UCSD-AML1 (cell line): ENCODE measurements at regions not wholly inside any gene's neighbourhood (a gene's known extent, or its start where the extent isn't known, plus 50 kb on each side); places are given as distances from the start of the nearest gene placed in this dataset.
"Not testable (repeated sequence)": the region's sequence is repeated elsewhere in the genome, so short reads cannot be mapped to it uniquely, and the experiment has no call there.

Experiments used
- DNase-seq: peaks from one replicate; lab custom pipeline; 2025; ENCODE audit not compliant: unreplicated experiment; lab: John Stamatoyannopoulos, UW

DNA sequence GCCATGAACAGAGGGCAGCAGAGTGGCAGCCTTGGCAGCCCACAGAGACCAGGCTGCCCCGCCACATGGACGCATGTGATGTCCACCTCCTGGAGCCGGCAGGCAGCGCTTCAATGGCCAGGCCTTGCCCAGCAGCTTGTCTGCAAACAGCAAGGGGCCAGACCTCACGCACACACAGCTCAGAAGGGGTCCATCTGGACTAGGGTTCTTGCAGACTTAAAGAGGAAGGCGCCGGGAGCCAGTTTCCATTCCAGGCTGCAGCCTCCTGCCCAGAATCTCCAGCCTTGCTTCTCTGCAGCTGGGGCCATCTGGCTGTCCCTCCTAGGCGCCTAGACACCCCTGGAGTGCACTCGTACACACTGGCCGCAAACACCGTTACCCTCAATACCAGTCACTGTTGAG lies 91.9 kb upstream of the TMEM45B start:
- DNase-seq, result no peak

DNA sequence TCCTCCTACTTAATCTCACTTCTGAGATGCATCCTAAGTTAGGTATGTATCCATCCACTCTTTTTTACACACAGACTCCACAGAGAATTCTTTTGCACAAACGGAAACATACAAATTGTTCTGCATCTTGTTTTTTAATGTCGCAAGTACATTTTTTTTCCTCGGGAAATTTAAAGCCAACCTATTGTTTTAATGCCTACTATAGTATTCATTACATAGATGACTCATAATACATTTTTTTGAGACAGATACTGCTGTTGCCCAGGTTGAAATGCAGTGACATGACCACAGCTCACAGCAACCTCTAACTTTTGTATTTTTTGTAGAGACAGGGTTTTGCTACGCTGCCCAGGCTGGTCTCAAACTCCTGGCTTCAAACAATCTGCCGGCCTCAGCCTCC lies 90.8 kb upstream of the TMEM45B start:
- DNase-seq, result no peak

DNA sequence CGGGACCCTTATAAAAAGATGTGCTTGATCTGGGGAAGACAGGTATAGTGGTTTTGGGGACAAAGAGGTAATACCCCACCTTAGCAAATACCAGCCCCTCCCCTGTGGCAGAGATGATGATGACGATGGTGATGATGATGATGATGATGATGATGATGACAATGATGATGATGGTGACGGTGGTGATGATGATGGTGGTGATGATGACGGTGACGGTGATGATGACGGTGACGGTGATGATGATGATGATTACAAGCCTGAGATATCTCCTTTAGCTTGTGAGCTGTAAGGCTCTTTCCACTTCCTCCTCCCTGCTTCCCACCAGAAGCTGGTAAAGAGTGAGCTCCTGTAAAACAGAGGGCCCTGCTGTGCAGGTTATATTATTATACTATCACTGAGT lies 89.5 kb upstream of the TMEM45B start:
- no peak for DNase-seq

DNA sequence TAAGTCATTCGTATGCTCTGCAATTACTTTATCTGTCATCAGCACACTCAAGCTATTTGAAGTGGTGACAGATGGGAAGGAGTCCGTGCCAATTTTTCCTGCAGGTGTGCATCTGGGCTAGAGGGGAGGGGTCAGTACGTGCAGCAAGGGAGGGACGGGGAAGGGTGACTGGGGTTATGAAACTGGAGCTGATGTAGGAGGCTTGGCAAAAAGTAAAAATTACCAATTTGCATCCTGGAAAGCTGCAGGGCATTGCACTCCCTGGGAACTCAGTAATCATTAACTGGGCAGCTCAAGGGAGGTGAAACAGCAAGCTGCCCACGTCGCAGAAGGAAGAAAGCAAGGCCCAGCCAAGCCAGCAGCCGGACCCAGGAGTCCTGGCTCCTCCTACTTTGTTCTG lies 87.1 kb upstream of the TMEM45B start:
- no peak for DNase-seq

DNA sequence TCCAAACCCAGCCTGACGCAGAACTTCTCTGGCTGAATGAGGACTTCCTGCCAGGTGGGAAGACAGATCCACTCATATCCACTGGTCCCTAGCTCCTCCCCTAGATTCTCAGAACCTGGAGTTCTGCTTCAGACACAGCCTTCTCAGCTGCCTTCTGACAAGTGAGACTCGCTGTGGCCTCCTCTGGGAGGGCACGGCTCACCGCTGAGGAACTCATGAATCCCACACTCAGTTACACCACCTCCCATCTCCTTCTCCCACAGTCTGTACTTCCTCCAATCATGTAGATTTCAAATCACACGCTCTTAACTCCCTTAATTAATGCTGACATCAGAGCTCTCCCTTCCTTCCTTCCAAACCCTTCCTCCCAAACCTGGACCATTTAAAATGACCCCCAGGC lies 86.4 kb upstream of the TMEM45B start:
- no peak for DNase-seq

DNA sequence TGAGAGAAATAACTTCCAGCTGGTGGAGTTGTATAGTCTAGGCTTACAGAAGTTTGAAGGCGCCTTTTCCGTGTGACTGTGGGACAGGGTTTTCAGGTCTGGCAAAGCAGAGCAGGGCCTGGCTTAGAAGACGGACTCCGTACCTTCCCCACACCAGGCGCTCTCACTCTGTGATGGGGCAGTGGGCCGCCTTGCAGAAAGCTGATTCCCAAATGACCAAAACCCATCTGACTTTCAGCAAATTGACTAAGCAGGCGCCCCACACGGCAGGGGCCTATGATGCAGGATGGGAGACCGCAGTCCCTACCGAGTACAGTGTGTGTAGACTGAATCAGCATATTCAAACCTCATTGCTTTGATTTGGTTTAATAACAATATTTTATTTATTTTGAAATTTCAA lies 85.8 kb upstream of the TMEM45B start:
- DNase-seq, result no peak

DNA sequence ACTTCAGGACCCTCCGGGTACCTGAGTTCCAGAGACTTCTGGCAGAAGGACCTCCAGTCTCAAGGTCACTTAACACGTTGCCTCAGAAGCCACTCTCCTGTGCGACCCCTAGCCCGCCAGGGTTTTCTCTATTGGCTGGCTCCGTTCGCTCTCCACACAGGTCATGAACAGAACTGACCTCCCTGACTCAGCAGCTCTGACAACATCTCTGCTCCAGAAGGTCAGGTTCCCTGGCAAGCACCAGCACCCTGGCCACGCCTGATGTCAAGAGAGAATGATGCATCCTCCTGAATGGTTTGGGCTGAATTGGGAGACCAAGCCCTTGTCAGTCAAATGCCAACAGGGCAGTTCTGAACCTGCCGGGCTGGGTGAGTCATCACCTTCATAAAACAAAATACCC lies 84.3 kb upstream of the TMEM45B start:
- DNase-seq, result no peak

DNA sequence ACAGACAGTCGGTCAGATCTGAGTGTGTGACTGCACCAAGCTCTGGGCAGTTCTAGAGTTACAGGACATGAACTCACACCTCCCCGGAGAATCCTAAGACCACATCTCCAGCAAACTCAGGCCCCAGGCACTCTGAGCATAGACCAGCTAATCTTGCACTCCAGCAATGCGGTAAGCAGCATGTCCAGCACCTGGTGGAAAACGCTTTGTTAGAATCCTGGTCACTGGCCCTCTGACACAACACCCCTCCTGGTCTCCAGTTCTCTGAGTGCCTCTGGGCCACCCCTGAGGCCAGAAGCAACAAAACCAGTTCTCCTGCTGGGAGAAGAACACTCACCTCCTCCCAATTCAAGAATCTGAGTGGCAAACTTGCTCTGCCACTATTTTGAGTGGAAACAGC lies 82.7 kb upstream of the TMEM45B start:
- no peak for DNase-seq

DNA sequence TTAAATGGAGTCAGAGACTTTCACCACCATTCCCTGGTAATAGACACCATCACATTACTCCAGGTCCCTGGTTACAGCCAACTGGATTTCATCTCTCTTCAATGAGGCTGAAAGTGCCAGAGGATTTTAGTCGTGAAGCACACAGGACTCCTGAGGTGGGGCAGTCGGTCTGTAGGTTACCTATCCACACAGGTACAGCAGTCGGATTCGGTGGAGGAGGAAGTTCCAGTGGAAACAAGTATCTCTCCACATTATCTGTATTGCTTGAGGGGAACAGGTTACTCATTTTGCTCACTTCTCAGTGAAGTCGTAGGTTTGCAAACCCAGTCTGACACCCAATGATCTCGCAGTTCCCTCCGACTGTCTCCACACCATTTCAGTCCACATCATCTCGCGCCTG lies 82.3 kb upstream of the TMEM45B start:
- no peak for DNase-seq

DNA sequence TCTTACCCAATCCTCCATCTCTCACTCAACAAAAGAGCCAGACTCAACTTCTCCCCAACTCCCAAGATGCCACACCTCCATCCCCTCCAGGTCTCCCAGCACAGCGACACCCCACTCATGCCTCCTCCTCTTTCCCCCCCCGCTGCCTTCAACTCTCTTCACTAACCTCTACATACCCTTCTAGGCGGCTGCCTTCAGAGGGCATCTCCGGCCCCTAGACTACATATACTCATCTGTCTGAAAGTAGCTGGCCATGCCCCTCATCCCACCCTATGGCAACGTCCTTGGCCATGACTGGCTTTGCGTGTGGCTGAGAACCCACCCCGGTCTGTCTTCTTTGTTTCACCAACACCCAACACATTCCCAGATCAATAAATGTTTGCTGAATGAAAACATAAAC lies 81.7 kb upstream of the TMEM45B start:
- no peak for DNase-seq

DNA sequence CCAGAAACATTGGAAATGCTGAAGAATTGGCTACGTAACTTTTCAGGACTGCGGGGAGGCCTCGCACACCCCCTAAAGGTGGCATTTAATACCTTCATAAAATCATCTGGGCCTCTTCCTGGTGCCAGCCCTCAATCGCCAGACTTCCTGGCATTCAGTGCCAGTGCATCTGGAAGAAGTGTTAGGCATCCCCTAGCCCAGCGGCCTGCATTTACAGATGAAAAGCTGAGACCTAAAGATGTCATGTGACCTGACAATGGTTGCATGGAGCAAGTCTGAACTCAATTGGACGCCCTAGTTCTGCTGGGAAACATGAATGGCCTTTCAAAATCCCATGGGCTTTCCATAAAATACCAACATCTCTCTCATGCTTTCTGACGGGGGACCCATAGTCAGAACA lies 81.0 kb upstream of the TMEM45B start:
- DNase-seq, result no peak

DNA sequence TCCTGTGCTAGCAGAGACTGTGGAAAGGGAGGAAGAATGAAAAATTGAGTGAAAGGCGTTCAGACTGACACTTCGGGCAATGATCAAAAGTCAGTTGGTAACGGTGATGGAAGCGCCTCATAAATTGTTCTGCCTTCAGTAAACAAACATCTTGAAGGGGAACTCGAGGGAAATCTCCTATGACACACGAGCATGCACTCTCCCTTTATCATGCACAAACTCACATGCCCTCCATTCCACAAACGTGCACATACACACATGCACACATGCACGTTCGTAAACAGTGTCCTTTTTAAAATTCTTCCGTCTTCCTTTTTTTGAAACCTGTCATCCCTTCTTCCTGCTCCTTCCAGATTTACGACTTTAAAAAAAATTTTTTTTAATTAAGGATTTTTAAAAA lies 77.8 kb upstream of the TMEM45B start:
- no peak for DNase-seq

DNA sequence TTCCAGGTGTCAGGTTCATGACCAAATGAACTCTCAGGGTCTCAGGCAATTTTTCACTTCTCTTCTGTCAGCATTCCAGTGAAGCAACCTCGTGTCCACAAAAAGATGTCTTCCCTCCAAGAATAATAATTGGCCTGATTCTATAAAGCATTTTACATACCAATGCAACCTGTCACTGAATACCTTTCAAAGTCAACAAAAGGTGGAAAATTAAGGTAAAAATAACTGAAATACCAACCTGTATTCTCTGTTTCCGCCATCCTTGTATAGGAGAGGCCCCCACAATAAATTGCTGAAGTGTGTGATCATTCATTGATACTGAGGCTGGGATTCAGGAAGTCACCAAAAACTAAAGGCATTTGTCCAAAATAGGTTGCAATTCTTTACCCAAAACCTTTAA lies 77.4 kb upstream of the TMEM45B start:
- DNase-seq, result no peak

DNA sequence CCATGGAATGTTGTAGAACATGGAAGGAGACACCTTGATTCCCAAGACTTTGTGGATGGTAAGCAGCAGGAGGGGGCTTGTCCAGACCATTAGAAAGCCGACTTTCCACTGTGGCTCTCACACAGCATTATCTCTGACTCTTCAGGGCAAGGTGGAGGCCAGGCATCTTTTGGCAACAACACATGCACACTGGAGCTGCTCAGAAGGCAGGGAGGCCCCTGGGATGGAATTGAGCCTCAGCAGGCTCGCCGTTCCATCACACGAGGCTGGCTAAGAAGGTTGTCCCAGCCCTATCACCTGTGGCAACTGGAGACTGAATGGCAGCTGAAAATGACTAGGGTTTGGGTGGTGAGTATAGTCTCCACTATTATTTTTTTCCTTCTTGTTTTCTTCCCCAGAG lies 76.3 kb upstream of the TMEM45B start:
- DNase-seq, result no peak

DNA sequence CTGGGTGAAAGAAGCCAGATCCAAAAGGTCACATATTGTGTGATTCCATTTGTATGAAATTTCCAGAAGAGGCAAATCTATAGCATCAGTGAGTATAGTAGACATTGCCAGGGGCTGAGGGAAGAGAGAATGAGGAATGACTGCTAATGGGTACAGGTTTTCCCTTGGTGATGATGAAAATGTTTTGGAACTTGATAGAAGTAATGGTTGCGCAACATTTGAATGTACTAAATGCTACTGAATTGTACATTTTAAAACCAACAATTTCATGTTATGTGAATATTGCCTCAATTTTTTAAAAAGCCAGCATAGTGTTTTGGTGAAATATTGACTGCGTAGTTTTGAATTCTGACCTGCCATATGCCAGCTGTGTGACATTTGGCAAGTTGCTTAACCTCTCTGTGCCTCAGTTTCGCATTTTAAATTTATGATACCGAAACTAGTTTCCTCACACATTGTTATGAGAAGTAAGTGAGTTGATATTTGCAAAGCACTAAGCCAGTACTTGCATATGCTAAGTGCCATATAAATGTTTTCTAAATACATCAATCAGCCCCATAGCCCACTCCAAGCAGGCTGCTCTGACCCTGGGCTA lies 75.4 kb upstream of the TMEM45B start:
- DNase-seq, result no peak

DNA sequence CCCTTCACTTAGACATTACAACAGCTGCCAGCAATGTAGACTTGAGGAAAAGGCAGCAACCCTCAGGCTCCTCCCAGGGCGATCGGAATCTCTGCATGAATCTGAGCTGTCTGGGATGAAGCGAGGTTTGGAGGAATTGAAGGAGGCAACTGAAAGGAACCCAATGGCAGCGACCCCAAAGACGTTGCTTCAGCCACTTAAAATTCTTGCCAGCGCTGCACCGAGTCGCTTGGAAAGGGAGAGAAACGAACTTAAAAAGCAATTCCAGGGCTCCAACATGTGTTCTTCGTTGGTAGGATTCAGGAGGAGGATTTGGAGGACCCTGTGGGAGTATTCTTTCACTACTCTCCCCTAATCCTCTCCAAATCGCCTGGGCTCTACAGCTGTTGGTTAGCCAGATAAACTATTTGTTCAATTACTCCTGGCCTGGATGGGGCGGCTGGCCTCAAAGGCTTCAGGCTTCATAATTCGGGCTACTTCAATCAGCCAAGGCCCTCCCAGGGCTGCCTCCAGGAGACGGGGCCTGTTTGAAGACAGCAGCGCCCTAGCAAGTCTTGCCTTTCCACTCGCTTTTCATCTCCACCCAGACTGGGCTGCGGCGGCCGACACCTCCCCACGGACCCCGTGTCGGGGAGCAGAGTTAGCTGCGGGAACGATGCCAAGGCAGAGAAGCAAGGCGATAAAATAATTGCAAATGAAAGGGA lies 72.4 kb upstream of the TMEM45B start:
- no peak for DNase-seq

DNA sequence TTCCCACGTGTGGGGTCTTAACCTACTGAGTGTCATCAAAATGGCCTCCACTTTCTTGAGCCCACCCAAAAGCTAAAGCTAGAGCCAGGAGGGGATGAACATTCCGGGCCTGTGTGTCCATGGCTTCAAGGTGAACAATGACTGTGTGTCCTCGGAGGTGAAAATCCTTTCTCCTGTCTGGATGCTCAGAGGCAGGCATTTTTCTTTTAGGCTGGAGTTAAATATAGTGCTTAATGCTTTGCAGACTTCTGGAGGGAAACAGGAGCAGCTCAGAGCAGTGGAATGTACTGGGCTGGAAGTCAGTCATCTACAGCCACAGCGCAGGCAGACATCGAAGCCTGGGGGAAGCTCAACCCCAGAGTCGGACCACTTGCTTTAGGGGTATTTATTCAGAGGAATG lies 68.6 kb upstream of the TMEM45B start:
- DNase-seq, result no peak

DNA sequence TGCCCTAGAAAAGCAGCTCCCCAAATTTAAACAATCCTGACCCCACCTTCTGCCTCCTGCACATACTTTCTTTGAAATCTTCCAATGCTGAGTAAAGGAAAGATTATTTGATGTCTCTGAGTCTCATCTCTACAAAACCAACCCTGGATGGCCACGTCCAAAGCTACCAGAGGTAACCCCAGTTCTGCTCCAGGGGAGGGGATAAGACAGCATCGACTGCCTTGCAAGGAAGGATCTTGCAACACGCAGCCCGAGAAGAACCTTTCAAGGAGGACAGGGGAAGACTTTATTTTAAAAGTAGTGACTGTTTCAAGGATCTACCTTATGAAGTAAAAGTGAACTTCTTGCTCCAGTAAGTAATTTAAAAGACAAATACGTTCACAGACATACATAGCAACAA lies 66.5 kb upstream of the TMEM45B start:
- no peak for DNase-seq

DNA sequence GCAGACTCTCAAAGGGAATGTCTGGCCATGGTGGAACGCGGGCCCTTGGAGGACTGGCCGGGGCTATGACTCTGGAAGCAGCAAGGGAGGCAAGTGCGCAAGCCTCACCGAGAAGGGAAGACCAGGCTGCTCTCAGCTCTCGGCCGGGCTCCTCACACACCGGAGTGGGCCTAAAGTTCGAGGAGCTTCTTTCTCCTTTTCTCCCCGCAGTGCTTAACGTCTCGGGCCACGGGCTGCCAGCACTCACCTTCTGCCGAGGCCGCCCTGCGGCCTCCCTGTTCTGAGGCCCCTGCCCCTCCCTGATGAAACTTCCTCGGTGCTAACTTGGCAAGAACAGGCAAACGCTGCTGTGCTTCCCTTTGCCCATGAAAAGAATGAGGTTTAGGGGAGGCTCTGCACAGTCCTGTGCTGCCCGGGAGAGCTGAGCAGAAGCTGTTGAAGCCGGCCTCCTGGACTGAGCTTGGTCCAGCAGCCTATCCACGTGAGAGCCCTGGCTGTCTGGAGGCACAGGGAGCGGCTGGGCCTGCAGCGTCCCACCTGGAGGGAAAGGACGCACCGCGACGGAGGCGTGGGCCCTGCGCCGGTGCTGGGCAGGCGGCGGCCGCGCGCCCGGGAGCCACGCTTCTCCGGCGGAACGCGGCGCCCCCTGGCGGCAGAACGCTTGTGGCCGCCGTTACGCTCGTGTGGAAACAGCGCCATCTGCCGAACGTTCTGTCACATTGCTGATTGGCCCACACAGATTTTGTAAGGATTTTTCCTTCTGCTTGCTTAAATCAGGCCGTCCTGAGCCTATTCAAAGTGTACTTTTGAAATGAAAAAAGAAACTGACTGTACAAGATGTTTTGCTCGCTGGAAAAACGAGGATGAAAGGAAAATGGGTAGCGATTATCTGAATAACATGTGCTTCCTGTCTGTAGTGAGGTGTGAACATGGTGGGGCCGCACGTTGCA lies 65.0 kb upstream of the TMEM45B start:
- peak; percentile 73 for DNase-seq

DNA sequence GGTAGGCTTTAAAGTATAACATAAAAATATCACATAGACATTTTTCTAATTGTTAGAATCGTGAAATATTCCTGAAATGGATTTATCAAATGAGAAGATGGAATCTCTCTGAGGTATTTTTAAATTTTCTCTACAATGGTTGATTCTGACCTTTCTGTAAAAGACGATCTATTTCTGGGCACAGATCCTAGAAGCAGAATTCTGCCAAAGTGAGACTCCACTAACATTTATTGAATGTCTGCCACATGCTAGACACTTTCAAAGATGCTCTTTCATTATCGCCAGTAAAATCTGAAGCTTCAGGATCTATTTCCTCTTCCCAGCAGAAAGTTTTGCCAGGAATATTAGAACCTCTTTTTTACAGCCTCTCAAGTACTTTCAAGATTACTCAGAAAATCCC lies 64.1 kb upstream of the TMEM45B start:
- DNase-seq, result no peak

DNA sequence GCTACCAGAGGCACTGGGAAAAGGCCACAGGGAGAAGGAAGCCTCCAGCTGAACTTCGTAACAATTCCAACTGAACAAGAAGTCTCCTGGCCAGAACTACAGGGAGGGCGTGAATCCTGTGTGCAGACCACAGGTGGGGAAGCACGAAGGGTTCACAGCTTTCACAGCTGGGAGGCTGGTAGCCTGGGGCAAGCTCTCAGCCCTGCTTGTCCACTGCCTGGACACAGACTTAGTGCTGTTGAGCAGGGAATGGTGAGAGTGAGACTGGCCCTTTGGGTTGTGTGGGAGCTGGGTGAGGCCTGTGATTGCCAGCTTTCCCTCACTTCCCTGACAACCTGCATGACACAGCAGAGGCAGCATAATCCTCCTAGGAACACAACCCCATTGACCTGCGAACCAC lies 52.1 kb upstream of the TMEM45B start:
- DNase-seq, result not testable (repeated sequence)

DNA sequence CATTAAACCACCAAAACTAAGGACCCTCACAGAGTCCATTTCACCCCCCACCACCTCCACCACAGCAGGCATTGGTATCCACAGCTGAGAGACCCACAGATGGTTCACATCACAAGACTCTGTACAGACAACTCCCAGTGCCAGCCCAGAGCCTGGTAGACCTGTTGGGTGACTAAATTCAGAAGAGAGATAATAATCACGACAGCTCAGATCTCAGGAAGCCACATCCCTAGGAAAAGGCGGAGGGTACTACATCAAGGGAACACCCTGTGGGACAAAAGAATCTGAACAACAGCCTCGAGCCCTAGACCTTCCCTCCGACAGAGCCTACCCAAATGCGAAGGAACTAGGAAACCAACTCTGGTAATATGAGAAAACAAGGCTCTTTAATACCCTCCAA lies 51.4 kb upstream of the TMEM45B start:
- not testable (repeated sequence) for DNase-seq
